Hepatocyte (in vitro differentiated cells): ENCODE measurements at regions not wholly inside any gene's neighbourhood (a gene's known extent, or its start where the extent isn't known, plus 50 kb on each side); places are given as distances from the start of the nearest gene placed in this dataset.

ENCODE experiments used
- EZH2 ChIP-seq: fragments of 200-600 bp; sonication (generic); IDR thresholded peaks from 2 replicates; pipeline ENCODE4 v1.6.1; 2016; ENCODE audit warnings: antibody characterized with exemption, mild to moderate bottlenecking, borderline replicate concordance
- EZH2phosphoT487 ChIP-seq: fragments of 200-600 bp; sonication (generic); IDR thresholded peaks from one replicate; pipeline ENCODE4 v1.6.1; 2018; ENCODE audit warnings: antibody characterized with exemption, mild to moderate bottlenecking, low read depth, moderate library complexity; ENCODE audit not compliant: unreplicated experiment, severe bottlenecking
- TF ChIP-seq, protein P1 (sequence below): fragments of 200-600 bp; sonication (generic); IDR thresholded peaks from 2 replicates; pipeline ENCODE4 v1.5.1; 2016; ENCODE audit warnings: antibody characterized with exemption, mild to moderate bottlenecking; ENCODE audit not compliant: poor library complexity

DNA sequence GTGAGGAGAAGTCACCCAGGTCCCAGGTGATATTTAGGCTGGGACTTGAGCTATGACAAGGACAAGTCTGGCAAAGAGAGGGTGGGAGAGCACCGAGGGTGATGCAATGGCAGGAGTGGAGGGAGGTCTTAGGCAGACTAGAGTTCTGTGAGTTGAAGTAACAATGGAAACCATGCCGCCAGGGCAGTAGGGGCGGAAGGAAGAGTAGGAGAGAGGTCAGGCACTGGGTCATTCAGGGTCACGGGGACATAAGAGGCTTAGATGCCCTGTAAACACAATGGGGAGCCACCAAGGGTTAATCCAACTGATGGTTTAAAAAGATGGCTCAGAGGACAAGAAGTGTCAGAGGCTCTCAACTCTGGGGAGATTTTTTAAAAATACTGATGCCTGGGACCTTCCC is 199.7 kb upstream of the LRTM1 start:
- TF ChIP-seq EZH2 (no peak), EZH2phosphoT487 (no peak)
- TF ChIP-seq, protein P1, sequence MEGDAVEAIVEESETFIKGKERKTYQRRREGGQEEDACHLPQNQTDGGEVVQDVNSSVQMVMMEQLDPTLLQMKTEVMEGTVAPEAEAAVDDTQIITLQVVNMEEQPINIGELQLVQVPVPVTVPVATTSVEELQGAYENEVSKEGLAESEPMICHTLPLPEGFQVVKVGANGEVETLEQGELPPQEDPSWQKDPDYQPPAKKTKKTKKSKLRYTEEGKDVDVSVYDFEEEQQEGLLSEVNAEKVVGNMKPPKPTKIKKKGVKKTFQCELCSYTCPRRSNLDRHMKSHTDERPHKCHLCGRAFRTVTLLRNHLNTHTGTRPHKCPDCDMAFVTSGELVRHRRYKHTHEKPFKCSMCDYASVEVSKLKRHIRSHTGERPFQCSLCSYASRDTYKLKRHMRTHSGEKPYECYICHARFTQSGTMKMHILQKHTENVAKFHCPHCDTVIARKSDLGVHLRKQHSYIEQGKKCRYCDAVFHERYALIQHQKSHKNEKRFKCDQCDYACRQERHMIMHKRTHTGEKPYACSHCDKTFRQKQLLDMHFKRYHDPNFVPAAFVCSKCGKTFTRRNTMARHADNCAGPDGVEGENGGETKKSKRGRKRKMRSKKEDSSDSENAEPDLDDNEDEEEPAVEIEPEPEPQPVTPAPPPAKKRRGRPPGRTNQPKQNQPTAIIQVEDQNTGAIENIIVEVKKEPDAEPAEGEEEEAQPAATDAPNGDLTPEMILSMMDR, result no peak
